Germinal center (tissue), 1 donor: ENCODE measurements at regions not wholly inside any gene's neighbourhood (a gene's known extent, or its start where the extent isn't known, plus 50 kb on each side); places are given as distances from the start of the nearest gene placed in this dataset.
A peak's percentile ranks its signal among the peaks of the same experiment; 100 is the strongest.
"Not testable (repeated sequence)": the region's sequence is repeated elsewhere in the genome, so short reads cannot be mapped to it uniquely, and the experiment has no call there.

Source experiments
- DNase-seq: peaks from one replicate; pipeline ENCODE4 v3.0.0; 2012; ENCODE audit warnings: mixed read lengths, low spot score

- DNase-seq = no peak
Observed at GRCh38 chr3:124636863-124637296, 93.4 kb upstream of the UMPS start.

- peak; percentile 11 for DNase-seq
Observed at GRCh38 chr3:124639406-124640237, 90.6 kb upstream of the UMPS start.

GRCh38 chr3:124640635-124641306 is 89.5 kb upstream of the UMPS start:
- DNase-seq = no peak

GRCh38 chr3:124643453-124643852 is 86.8 kb upstream of the UMPS start:
- DNase-seq = no peak

- not testable (repeated sequence) for DNase-seq
Observed at GRCh38 chr3:124646186-124646585, 84.1 kb upstream of the UMPS start.

GRCh38 chr3:124648551-124648950 is 81.7 kb upstream of the UMPS start:
- no peak for DNase-seq

- DNase-seq = no peak
Observed at GRCh38 chr3:124650798-124651197, 79.5 kb upstream of the UMPS start.

- not testable (repeated sequence) for DNase-seq
Observed at GRCh38 chr3:124651416-124651815, 78.8 kb upstream of the UMPS start.

- no peak for DNase-seq
Observed at GRCh38 chr3:124652009-124652408, 78.2 kb upstream of the UMPS start.

- DNase-seq = no peak
Observed at GRCh38 chr3:124653071-124653796, 77.0 kb upstream of the UMPS start.

GRCh38 chr3:124653797-124654469 is 76.3 kb upstream of the UMPS start:
- no peak for DNase-seq

- DNase-seq = no peak
Observed at GRCh38 chr3:124654470-124654845, 75.8 kb upstream of the UMPS start.

GRCh38 chr3:124656531-124656930 is 73.7 kb upstream of the UMPS start:
- DNase-seq = no peak

- no peak for DNase-seq
Observed at GRCh38 chr3:124657138-124657537, 73.1 kb upstream of the UMPS start.

GRCh38 chr3:124658270-124658669 is 72.0 kb upstream of the UMPS start:
- DNase-seq = no peak

- DNase-seq = no peak
Observed at GRCh38 chr3:124659175-124659574, 71.1 kb upstream of the UMPS start.

- DNase-seq = no peak
Observed at GRCh38 chr3:124660599-124660998, 69.7 kb upstream of the UMPS start.

GRCh38 chr3:124663690-124664089 is 66.6 kb upstream of the UMPS start:
- no peak for DNase-seq

GRCh38 chr3:124664804-124665203 is 65.4 kb upstream of the UMPS start:
- no peak for DNase-seq

- no peak for DNase-seq
Observed at GRCh38 chr3:124666067-124666466, 64.2 kb upstream of the UMPS start.

- no peak for DNase-seq
Observed at GRCh38 chr3:124669470-124669869, 60.8 kb upstream of the UMPS start.

GRCh38 chr3:124671106-124671505 is 59.1 kb upstream of the UMPS start:
- DNase-seq = no peak
